ENCODE measurements at regions not wholly inside any gene's neighbourhood (a gene's known extent, or its start where the extent isn't known, plus 50 kb on each side); places are given as distances from the start of the nearest gene placed in this dataset.

DNA sequence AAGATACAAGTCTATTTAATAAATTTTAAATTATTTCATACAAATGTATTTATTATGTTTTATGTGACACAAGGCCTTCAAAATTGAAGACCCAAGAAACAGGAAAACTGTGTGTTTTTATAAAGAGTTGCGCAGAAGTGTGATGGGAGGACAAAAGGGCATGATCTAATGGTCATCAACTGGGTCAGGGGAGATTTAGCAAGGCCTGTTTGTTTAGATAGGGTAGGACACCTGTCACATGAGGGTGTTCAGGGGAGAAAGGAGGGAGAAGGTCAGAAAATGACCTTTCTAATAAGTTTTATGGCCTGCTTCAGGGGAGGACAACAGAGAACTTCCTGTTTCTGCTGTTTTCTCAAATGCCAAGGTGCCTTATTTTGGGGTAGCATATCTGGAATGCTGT, 528.8 kb downstream of the STK39 start:
- TF ChIP-seq PATZ1 (CRISPR knock-in tag; IDR thresholded peaks at IDR 0.05; ENCODE audit: borderline replicate concordance), result no peak
- no peak for TF ChIP-seq BACH2 (CRISPR knock-in tag; IDR thresholded peaks at IDR 0.05; ENCODE audit: borderline replicate concordance)
- TF ChIP-seq SNAI2 (CRISPR knock-in tag; IDR thresholded peaks at IDR 0.05), result no peak
- no peak for TF ChIP-seq ZC3H10 (CRISPR knock-in tag; IDR thresholded peaks at IDR 0.05)
- no peak for TF ChIP-seq ESRRG (CRISPR knock-in tag; IDR thresholded peaks at IDR 0.05)
- no peak for TF ChIP-seq CREB5 (CRISPR knock-in tag; IDR thresholded peaks at IDR 0.05; ENCODE audit: low read depth)

Measured in SK-N-SH treated with all-trans-retinoic acid at 6 μM for 48 hours (cell line).